GM12873 (cell line): ENCODE measurements at regions not wholly inside any gene's neighbourhood (a gene's known extent, or its start where the extent isn't known, plus 50 kb on each side); places are given as distances from the start of the nearest gene placed in this dataset.

Experiments used
- CTCF ChIP-seq: IDR thresholded peaks from 2 replicates; pipeline ENCODE4 v1.5.1; 2012; ENCODE audit warnings: low read depth, mild to moderate bottlenecking, moderate library complexity, low read length, control low read depth; ENCODE audit not compliant: insufficient read depth; ENCODE audit errors: missing control alignments

DNA sequence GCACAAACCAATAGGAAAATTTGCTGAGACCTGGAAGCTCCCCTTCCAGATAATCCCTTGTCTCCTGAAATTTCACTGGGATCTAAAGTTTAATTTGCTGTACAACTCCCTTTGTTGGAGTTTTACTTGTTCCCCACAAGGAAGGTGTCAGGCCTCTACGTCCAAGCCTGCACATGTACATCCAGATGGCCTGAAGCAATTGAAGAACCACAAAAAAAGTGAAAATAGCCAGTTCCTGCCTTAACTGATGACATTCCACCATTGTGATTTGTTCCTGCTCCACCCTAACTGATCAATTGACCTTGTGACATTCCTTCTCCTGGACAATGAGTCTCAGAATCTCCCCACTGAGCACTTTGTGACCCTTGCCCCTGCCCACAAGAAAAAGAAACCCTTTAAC is 716.0 kb upstream of the PCDH20 start:
- TF ChIP-seq CTCF = no peak

GRCh38 chr13:62130062-62130970 is 714.7 kb upstream of the PCDH20 start:
- TF ChIP-seq CTCF = no peak

DNA sequence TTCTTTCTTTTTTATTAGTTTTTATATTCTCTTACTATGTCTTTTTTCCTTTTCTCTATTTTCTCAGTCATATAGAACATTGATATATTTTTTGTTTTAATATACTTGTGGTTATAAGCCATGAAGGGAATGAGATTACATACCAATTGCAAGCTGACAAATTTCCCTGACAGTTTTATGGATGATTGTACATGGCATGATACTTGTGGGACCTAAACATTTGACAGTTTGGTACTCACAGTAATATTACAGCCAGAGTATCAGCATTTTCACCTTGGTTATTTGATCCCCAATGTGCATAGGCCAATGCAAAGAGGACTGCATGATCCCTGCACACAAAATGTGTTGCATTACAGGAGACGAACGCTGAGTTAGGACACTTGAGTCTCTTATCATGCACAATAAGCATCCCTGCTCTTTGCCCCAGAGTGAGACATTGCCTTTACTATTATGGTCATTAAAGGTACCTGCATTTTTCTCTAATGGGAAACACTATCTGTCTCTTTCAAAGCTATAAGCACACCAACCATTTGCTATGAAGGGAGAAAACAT is 713.4 kb upstream of the PCDH20 start:
- no peak for TF ChIP-seq CTCF

- no peak for TF ChIP-seq CTCF
Measured at GRCh38 chr13:62126400-62126799, 710.8 kb upstream of the PCDH20 start.

- no peak for TF ChIP-seq CTCF
Measured at GRCh38 chr13:62125451-62125850, 709.8 kb upstream of the PCDH20 start.

DNA sequence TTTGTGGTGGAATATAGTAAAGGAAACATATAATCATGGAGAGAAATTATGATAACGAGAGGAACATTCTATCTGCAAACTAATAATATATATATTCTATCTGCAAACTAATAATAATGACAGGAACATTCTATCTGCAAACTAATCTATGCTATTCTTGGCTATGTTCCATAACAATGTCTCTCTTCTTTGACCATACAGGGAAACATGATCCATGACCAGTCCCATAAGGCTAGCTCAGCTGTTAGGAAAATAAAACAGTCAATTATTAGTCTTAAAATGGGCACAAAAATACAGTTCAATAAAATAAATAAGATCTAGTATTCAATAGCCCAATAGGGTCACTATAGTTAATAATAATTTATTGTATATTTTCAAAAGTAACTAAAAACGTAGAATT is 707.8 kb upstream of the PCDH20 start:
- TF ChIP-seq CTCF = no peak

DNA sequence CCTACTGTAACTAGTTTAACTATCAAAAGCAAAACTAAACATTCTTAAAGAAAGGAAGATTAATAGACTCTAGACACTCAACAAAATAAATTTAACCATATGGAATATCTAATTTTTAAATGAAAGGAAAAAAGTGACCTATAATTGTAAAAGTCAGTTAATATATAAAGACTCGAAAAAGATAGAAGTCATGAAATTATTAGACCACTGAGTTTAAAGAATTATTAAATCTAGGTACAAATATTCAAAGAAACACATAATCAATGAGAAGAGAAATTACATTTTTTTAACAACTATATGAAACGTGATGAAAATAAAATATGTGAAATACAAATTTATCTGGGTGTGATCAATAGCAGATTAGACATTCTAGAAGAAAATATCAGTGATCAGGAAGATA is 706.8 kb upstream of the PCDH20 start:
- no peak for TF ChIP-seq CTCF
